Endothelial cell of umbilical vein (primary cell): ENCODE measurements at regions not wholly inside any gene's neighbourhood (a gene's known extent, or its start where the extent isn't known, plus 50 kb on each side); places are given as distances from the start of the nearest gene placed in this dataset.

Source experiments
- CTCF ChIP-seq, 2 donors: IDR thresholded peaks; 1 replicate in 1 of 2; 2 replicates in 1 of 2; pipeline ENCODE4 v1.5.1; 2011; ENCODE audit warnings: low read length in 2 of 2, mild to moderate bottlenecking in 2 of 2, moderate library complexity in 2 of 2, control low read depth in 1 of 2, inconsistent platforms in 1 of 2, low read depth in 1 of 2; ENCODE audit not compliant: insufficient read depth in 1 of 2; ENCODE audit errors: extremely low read depth in 1 of 2
- EZH2 ChIP-seq: IDR thresholded peaks from 2 replicates; pipeline ENCODE4 v1.6.1; 2012; ENCODE audit warnings: borderline replicate concordance, low read depth, mild to moderate bottlenecking, moderate library complexity, low read length, inconsistent platforms; ENCODE audit not compliant: severe bottlenecking
- MYC ChIP-seq: IDR thresholded peaks from one replicate; pipeline ENCODE4 v1.6.1; 2011; ENCODE audit warnings: mild to moderate bottlenecking, low read depth, low read length
- POLR2A ChIP-seq: IDR thresholded peaks from 2 replicates; pipeline ENCODE4 v1.6.1; 2012; ENCODE audit warnings: low read depth, mild to moderate bottlenecking, control low read depth, low read length
- POLR2AphosphoS5 ChIP-seq: IDR thresholded peaks from 2 replicates; pipeline ENCODE4 v1.6.1; 2012; ENCODE audit warnings: low read depth, mild to moderate bottlenecking, control low read depth, low read length, moderate library complexity; ENCODE audit not compliant: insufficient read depth

GRCh38 chr9:102514541-102514940 lies 480.6 kb upstream of the CYLC2 start:
- TF ChIP-seq POLR2A (no peak), MYC (no peak), CTCF (IDR thresholded peaks at IDR 0.05; ENCODE audit: extremely low read depth in 1 of 2, insufficient read depth in 1 of 2, low read depth in 1 of 2, low read length in 2 of 2) (no peak), POLR2AphosphoS5 (no peak), EZH2 (no peak)
